Ectodermal cell (in vitro differentiated cells): ENCODE measurements at regions not wholly inside any gene's neighbourhood (a gene's known extent, or its start where the extent isn't known, plus 50 kb on each side); places are given as distances from the start of the nearest gene placed in this dataset.

Experiments
- H3K27ac ChIP-seq: 2 replicates; pipeline ENCODE4 v1.7.0; 2013; ENCODE audit warnings: mild to moderate bottlenecking, low read depth, low read length; ENCODE audit not compliant: insufficient read depth, poor library complexity, severe bottlenecking
- H3K27me3 ChIP-seq: 2 replicates; pipeline ENCODE4 v1.7.0; 2013; ENCODE audit warnings: mild to moderate bottlenecking, low read length; ENCODE audit not compliant: insufficient read depth, control insufficient read depth, poor library complexity, severe bottlenecking
- H3K36me3 ChIP-seq: one replicate; pipeline ENCODE4 v1.7.0; 2013; ENCODE audit warnings: low read length; ENCODE audit not compliant: control insufficient read depth, insufficient read depth
- H3K4me1 ChIP-seq: one replicate; pipeline ENCODE4 v1.7.0; 2013; ENCODE audit warnings: low read length; ENCODE audit not compliant: control insufficient read depth, insufficient read depth
- H3K4me3 ChIP-seq: 2 replicates; pipeline ENCODE4 v1.7.0; 2013; ENCODE audit warnings: low read depth, low read length, control low read depth; ENCODE audit not compliant: insufficient read depth
- H3K9me3 ChIP-seq: 2 replicates; pipeline ENCODE4 v1.7.0; 2013; ENCODE audit warnings: mild to moderate bottlenecking, low read length, moderate library complexity; ENCODE audit not compliant: control insufficient read depth
- WGBS, 2 experiments: methylation state at CpG; one replicate each; pipeline ENCODE4 v1.1.7; 2013; ENCODE audit warnings: missing lambda C conversion rate in 2 of 2; 5-methylcytosine and 5-hydroxymethylcytosine counted together

DNA sequence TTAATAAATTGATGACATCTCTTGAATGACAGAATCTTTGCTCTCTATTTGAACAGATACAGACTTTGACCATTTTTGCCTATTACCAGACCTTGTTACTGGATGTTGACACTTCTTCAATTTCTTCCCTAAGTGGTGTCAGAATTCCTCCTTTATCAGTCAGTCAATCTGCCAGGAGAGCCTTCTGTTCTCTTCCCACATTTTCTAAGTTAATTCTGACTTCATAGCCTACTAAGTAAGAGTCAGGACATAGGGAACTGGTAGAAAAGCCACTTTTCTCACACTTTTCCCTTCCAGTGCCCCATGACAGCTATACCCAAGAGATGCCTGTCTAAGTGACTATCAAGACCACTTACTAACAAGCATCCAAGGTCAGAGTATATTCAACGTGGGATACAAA is 1187.5 kb upstream of the NXPH2 start:
- Histone ChIP-seq H3K36me3 (no peaks in the 10 kb centered on the region), H3K27me3 (no peaks in the 10 kb centered on the region), H3K9me3 (no peaks in the 10 kb centered on the region), H3K4me1 (no peaks in the 10 kb centered on the region), H3K27ac (no peak overlapping the region), H3K4me3 (no peak overlapping the region)
- WGBS, 2 experiments: 83% methylated on average over 1 of the region's 1 CpG

DNA sequence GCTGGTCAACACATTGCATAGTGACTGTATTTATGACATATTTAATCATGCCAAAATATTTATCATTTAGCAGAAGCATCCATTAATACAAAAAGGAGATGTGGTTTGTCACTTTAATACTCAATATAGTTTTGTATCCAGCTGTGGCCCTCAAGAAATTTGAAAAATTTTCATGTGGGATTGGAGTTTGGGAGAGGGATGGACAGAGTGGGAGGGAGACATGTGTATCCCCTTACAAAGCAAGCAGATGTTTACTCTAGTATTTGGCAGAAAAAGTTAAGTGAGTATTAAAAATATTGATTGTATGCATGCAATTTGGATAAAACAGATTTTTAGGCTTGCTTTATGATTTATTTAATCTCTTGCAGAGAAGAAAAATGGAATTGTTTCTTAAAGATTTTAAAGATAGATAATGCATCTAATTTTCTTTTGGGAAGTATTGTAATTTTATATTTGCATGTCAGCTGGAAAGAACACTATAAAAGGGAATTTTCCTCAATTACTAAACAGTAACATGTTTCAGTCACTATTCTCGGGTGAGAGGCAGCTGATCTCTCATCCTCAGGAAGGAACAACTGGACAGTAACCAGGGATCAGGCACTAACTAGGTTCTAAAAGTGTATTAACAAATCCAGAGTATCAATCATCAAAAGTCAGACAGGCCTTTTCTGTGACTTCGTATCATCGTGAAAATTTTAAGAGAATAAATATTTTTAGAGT is 1184.7 kb upstream of the NXPH2 start:
- 91 to 100% methylated on average over 1 of the region's 3 CpGs for WGBS, 2 experiments
- Histone ChIP-seq H3K4me3 (no peak overlapping the region), H3K9me3 (no peaks in the 10 kb centered on the region), H3K4me1 (no peaks in the 10 kb centered on the region), H3K36me3 (no peaks in the 10 kb centered on the region), H3K27ac (no peak overlapping the region), H3K27me3 (no peaks in the 10 kb centered on the region)

DNA sequence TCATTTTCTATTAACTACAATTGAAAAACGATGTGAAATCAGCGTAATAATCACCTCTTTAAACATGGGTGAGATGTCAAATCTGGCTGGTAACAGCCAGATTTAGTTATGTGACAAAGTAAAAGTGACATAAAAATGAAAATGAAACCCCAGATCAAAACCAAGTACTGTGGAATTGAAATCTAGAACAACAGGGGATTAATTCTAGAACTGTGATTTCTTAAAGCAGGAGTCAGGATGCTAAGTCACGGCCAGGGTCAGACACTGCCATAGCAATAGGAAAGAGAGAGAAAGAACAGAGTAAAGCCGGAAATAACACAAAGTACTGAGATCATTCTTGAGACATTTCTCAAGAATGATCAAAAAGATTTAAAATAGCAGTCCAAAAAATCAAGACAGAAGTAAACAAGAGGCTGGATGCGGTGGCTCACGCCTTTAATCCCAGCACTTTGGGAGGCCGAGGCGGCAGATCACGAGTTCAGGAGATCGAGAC is 1183.7 kb upstream of the NXPH2 start:
- Histone ChIP-seq H3K9me3 (no peaks in the 10 kb centered on the region), H3K4me3 (no peak overlapping the region), H3K36me3 (no peaks in the 10 kb centered on the region), H3K4me1 (no peaks in the 10 kb centered on the region), H3K27ac (no peak overlapping the region), H3K27me3 (no peaks in the 10 kb centered on the region)
- 94 to 95% methylated on average over 7 to 10 of the region's 10 CpGs for WGBS, 2 experiments

DNA sequence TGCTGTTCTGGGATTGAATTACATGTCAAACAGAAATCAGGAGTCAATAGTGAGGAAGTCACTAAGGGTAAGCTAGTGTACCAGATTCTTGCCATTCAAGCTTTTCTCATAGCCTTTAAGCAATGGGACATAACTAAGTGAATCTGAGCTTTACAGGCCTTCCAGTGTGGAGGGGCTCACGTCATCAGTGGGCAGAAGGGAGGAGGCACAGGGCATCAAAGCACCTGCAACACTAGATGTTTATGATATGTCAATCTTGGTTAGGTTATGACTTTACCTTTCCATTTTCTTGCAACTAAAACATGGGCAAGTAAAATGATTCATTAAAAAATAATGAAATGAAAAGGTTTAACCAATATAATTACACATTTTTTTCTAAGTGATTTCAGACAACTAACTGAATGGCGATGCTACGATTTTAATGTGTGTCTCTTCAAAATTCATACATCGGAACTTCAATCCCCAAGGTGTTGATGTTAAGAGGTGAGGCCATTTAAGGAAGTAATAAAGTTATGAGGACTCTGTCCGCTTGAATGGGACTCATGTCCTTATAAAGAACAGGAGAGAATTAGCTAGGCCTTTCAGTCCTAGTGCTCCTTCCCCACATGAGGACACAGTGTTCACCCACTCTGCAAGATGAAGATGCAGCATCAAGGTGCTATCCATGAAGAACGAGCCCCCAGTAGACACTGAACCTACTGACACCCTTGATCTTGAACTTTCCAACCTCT is 1169.2 kb upstream of the NXPH2 start:
- Histone ChIP-seq H3K4me3 (no peak overlapping the region), H3K9me3 (no peaks in the 10 kb centered on the region), H3K27ac (no peak overlapping the region), H3K4me1 (no peaks in the 10 kb centered on the region), H3K27me3 (no peaks in the 10 kb centered on the region), H3K36me3 (no peaks in the 10 kb centered on the region)
- WGBS, 2 experiments: 94 to 95% methylated on average over 6 of the region's 6 CpGs

DNA sequence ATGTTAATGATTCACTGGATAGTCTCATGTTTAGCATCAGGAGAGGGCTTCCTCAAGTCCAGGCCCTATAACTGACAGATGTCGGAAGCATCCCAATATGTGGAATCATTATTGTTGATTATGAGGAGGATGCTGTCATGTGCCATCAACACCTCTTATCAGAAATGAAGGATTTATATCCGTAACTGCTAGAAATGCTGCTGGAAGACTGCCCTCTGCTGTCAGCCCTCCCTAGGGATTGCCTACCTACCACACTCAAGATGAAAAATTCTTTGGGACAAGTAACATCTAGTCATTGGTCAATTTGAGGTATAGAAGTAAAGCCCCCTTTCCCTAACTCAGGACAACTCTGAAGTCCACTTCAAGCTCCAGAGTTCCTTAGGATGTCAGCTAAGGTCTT is 1166.5 kb upstream of the NXPH2 start:
- Histone ChIP-seq H3K36me3 (no peaks in the 10 kb centered on the region), H3K9me3 (no peaks in the 10 kb centered on the region), H3K4me3 (no peak overlapping the region), H3K4me1 (no peaks in the 10 kb centered on the region), H3K27me3 (no peaks in the 10 kb centered on the region), H3K27ac (no peak overlapping the region)
- 76 to 100% methylated on average over 2 of the region's 2 CpGs for WGBS, 2 experiments

DNA sequence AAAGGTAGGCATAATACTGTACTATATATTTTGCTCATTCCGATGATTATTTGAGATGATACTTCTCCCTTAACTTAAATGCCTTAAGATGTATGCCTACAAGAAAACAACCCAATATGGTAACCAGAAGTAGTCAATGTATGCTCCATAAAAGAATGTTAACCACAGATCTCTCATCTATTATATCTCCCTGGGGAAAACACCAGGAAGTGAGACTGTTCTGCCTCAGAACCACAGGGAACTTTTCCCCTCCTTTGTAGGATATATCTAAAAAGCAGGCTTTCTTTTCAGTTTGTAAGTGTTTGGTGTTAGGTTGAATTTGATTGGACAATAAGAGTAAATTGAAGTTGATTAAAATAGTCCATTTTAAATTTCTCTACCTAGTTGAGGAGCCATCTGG is 1160.5 kb upstream of the NXPH2 start:
- Histone ChIP-seq H3K9me3 (no peaks in the 10 kb centered on the region), H3K4me1 (no peaks in the 10 kb centered on the region), H3K27me3 (no peaks in the 10 kb centered on the region), H3K36me3 (no peaks in the 10 kb centered on the region), H3K27ac (no peak overlapping the region), H3K4me3 (no peak overlapping the region)
- 100% methylated on average over 1 of the region's 1 CpG; no CpG with 5 or more reads in 1 of the 2 experiments for WGBS, 2 experiments

DNA sequence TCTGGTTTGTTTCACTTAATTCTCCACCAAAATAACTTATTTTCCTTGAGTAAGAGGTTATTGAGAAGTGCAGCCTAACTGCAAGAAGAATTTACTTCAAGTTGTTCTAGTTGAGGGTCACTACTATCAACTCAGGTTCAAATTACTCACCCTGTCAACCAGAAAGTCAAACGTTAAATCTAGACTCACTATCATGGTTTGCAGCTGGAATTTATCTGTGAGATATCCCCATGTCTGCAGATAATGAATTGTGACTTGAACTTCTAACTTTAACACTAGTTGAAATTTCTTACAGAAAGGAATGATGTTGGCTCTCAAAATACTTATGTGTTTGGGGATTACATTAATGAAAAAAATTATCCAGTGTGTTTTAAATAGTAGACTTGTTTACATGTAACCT is 1145.7 kb upstream of the NXPH2 start:
- Histone ChIP-seq H3K27ac (no peak overlapping the region), H3K4me1 (no peaks in the 10 kb centered on the region), H3K36me3 (no peaks in the 10 kb centered on the region), H3K9me3 (no peaks in the 10 kb centered on the region), H3K4me3 (no peak overlapping the region), H3K27me3 (no peaks in the 10 kb centered on the region)
- 71 to 92% methylated on average over 1 of the region's 1 CpG for WGBS, 2 experiments

DNA sequence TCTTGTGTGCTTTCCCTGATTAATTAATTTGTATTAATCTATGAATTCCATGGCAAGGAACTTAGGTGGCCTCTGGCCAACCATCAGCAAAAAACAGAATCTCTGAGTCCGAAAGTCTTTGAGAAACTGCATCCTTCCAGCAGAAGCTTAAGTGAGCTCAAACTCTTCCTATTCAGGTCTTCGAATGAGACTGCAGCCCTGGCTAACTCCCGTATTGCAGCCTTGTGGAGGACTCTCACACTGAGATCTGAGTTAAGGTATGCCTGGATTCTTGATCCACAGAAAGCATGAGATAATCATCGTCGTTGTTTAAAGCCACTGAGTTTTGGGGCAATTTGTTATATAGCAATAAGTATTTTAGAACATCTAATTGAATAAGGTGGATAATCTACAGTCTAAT is 1143.9 kb upstream of the NXPH2 start:
- no peak overlapping the region for H3K4me3 ChIP-seq
- no peaks in the 10 kb centered on the region for H3K36me3 ChIP-seq
- WGBS, 2 experiments: 81 to 82% methylated on average over 4 to 5 of the region's 5 CpGs
- no peaks in the 10 kb centered on the region for H3K9me3 ChIP-seq
- H3K27me3 ChIP-seq: no peaks in the 10 kb centered on the region
- H3K27ac ChIP-seq: no peak overlapping the region
- no peaks in the 10 kb centered on the region for H3K4me1 ChIP-seq

DNA sequence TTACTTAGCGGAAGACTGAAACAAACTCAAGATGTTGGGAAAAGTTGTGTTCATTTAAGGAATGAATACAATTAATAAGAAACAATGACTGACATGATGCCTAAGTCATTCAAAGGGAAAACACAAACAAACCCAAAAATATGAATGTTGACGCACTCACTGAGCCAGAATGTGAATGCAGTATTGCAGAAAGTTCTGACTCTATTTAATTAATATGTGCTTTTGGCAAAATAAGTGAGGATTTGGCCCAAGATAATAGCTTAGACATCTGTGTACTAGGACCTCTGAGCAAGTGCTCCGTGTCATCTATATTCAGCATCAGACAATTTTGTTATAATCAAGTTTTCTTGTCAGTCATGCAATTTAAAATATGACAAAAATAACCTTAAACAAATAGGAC is 1138.8 kb upstream of the NXPH2 start:
- no peak overlapping the region for H3K4me3 ChIP-seq
- H3K36me3 ChIP-seq: no peaks in the 10 kb centered on the region
- H3K27me3 ChIP-seq: no peaks in the 10 kb centered on the region
- H3K4me1 ChIP-seq: no peaks in the 10 kb centered on the region
- no peak overlapping the region for H3K27ac ChIP-seq
- H3K9me3 ChIP-seq: no peaks in the 10 kb centered on the region
- 97 to 100% methylated on average over 2 to 3 of the region's 3 CpGs for WGBS, 2 experiments

DNA sequence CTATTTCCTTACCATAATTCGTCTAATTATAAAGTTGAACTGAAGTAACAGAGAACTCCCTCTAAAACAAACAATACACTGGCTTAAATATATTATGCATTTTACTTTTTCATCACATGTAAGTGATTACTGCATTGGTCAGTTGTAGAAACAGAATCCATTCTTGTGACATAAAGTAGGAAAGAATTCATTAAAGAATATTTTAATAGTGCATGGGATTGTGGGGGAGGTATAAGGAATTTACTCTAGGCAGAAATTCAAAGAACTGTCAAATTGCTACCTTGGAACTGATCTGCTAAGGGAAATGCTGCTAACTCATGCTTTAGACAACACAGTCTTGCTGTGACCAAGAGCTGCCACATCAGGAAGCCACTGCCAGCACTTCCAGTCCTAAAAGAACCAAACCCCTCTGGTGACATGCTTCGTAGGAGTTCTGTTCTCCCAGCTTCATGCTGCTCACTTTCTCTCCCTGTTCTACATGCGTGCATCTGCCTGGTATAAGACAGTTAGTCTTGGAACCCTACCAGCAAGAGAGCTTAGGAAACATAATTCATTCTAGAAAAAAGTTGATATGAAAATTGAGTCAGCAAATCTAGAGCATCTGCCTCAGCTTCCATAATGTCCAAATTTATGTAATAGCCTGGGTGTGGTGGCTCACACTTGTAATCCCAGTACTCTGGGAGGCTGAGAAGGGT is 1137.6 kb upstream of the NXPH2 start:
- H3K36me3 ChIP-seq: no peaks in the 10 kb centered on the region
- H3K27me3 ChIP-seq: no peaks in the 10 kb centered on the region
- no peak overlapping the region for H3K4me3 ChIP-seq
- 97 to 98% methylated on average over 3 of the region's 3 CpGs for WGBS, 2 experiments
- no peaks in the 10 kb centered on the region for H3K4me1 ChIP-seq
- H3K9me3 ChIP-seq: no peaks in the 10 kb centered on the region
- no peak overlapping the region for H3K27ac ChIP-seq
